CD4-positive, alpha-beta T cell (primary cell): ENCODE measurements at regions not wholly inside any gene's neighbourhood (a gene's known extent, or its start where the extent isn't known, plus 50 kb on each side); places are given as distances from the start of the nearest gene placed in this dataset.

ENCODE experiments used
- ATAC-seq: fragments of 200-7000 bp; cut with Tn5 transposase; one replicate; pipeline ENCODE4 v1.10.0; 2022; ENCODE audit warnings: mild to moderate bottlenecking; ENCODE audit not compliant: poor library complexity
- CTCF ChIA-PET: fragments of 350-600 bp; sonication (Branson Sonifier 250); formaldehyde crosslinking; loops from one replicate; lab custom pipeline; 2021; ENCODE audit warnings: antibody characterized with exemption, inconsistent platforms; lab: Charles Lee
- POLR2A ChIA-PET: fragments of 350-600 bp; sonication (Branson Sonifier 250); formaldehyde crosslinking; loops from one replicate; lab custom pipeline; 2021; ENCODE audit warnings: antibody characterized with exemption, inconsistent platforms; lab: Charles Lee
- DNase-seq, 14 experiments: peaks; one replicate each; pipeline ENCODE4 v3.0.0-alpha.2; 2013 to 2020; ENCODE audit warnings: mixed read lengths in 2 of 14
- H3K27ac ChIP-seq, 2 donors: one replicate each; pipeline versions ENCODE4 v1.5.1 to v1.7.0; 2013; ENCODE audit warnings: low read length in 2 of 2, low read depth in 1 of 2, mild to moderate bottlenecking in 1 of 2
- H3K27me3 ChIP-seq, 2 experiments: 1 replicate in 1 of 2; 2 replicates in 1 of 2; pipeline versions ENCODE4 v1.6.1 to v1.7.0; 2013; ENCODE audit warnings: low read length in 2 of 2, control low read depth in 1 of 2, mild to moderate bottlenecking in 1 of 2, moderate library complexity in 1 of 2; ENCODE audit not compliant: insufficient read depth in 2 of 2, control insufficient read depth in 1 of 2
- H3K36me3 ChIP-seq: one replicate; pipeline ENCODE4 v1.6.1; 2013; ENCODE audit warnings: low read length, control low read depth; ENCODE audit not compliant: insufficient read depth
- H3K4me1 ChIP-seq: one replicate; pipeline ENCODE4 v1.6.1; 2013; ENCODE audit warnings: low read length, control low read depth; ENCODE audit not compliant: insufficient read depth
- H3K4me3 ChIP-seq: one replicate; pipeline ENCODE4 v1.5.1; 2013; ENCODE audit warnings: mild to moderate bottlenecking, low read length, moderate library complexity
- H3K9me3 ChIP-seq, 2 experiments: 1 replicate in 1 of 2; 2 replicates in 1 of 2; pipeline versions ENCODE4 v1.6.1 to v1.7.0; 2013; ENCODE audit warnings: low read length in 2 of 2, mild to moderate bottlenecking in 2 of 2, control low read depth in 1 of 2, moderate library complexity in 1 of 2; ENCODE audit not compliant: control insufficient read depth in 1 of 2, insufficient read depth in 1 of 2
- H3K27ac Mint-ChIP-seq: one replicate; pipeline ENCODE4 v1.8.0; 2020; ENCODE audit warnings: mixed read lengths
- H3K27me3 Mint-ChIP-seq: one replicate; pipeline ENCODE4 v1.8.0; 2021; ENCODE audit warnings: mixed read lengths
- H3K36me3 Mint-ChIP-seq: one replicate; pipeline ENCODE4 v1.8.0; 2021; ENCODE audit warnings: low read depth, mixed read lengths
- H3K4me1 Mint-ChIP-seq: one replicate; pipeline ENCODE4 v1.8.0; 2021; ENCODE audit warnings: low read depth, mixed read lengths
- H3K4me3 Mint-ChIP-seq: one replicate; pipeline ENCODE4 v1.8.0; 2020; ENCODE audit warnings: mild to moderate bottlenecking, mixed read lengths
- H3K9me3 Mint-ChIP-seq: one replicate; pipeline ENCODE4 v1.8.0; 2020; ENCODE audit warnings: mixed read lengths
- intact Hi-C, 2 experiments: fragments of 100-400 bp; cut with DNase I in 1 of 2; cut with micrococcal nuclease in 1 of 2; formaldehyde crosslinking; loops; one replicate each; pipeline versions ENCODE4 v1.15.1 to v1.9.0; 2023 to 2025; cut with DNase I, micrococcal nuclease
- TF ChIP-seq, protein P1 (sequence below): fragments of 200-600 bp; IDR thresholded peaks from one replicate; pipeline ENCODE4 v1.8.0; 2022; ENCODE audit warnings: antibody characterized with exemption, mild to moderate bottlenecking

DNA sequence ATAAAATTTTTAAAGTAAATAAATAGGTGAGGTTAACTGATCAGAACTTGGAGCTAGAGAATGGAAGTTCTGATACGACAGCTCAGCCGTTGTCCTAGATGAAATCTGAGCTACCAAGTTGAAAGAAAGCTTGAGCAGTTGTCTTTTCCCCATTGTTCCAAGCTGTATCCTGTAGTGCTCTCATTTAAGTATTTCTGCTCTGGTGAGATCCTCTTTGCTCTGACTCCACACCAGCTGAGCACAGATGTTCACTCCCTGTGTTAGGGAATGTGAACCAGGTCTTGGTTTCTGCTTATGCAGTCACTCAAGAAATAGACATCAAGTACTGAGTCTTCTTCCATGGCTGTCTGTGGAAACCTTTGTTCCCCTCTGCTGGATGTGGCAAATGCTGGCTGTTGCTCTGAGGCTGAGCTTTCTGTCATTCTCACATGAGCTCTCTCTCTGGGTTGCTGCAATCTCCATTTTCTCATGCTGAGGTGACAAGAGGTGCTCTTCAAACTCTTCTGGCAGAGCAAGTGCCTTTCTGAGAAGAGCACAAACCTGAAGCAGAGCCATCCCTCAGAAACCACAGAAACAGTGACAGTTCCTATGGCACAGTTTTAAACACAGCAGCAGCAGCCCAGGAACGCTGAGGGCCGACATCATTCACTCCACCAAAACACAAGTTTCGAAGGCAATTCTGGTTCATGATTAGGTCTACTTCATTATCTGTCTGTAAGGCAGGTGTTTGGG, 194.1 kb downstream of the SP3 start:
- intact Hi-C loops, result no loop called here
- Mint-ChIP-seq H3K27ac (no peak overlapping the region), H3K27me3 (peaks cover 32% of the 10 kb centered on the region), H3K4me3 (no peak overlapping the region), H3K9me3 (no peaks in the 10 kb centered on the region), H3K4me1 (no peaks in the 10 kb centered on the region), H3K36me3 (no peaks in the 10 kb centered on the region)
- TF ChIP-seq, protein P1, sequence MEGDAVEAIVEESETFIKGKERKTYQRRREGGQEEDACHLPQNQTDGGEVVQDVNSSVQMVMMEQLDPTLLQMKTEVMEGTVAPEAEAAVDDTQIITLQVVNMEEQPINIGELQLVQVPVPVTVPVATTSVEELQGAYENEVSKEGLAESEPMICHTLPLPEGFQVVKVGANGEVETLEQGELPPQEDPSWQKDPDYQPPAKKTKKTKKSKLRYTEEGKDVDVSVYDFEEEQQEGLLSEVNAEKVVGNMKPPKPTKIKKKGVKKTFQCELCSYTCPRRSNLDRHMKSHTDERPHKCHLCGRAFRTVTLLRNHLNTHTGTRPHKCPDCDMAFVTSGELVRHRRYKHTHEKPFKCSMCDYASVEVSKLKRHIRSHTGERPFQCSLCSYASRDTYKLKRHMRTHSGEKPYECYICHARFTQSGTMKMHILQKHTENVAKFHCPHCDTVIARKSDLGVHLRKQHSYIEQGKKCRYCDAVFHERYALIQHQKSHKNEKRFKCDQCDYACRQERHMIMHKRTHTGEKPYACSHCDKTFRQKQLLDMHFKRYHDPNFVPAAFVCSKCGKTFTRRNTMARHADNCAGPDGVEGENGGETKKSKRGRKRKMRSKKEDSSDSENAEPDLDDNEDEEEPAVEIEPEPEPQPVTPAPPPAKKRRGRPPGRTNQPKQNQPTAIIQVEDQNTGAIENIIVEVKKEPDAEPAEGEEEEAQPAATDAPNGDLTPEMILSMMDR, result no peak
- ATAC-seq (no peak), DNase-seq (no peak)
- Histone ChIP-seq H3K4me1 (no peaks in the 10 kb centered on the region), H3K9me3 (no peaks in the 10 kb centered on the region), H3K36me3 (no peaks in the 10 kb centered on the region), H3K27ac (no peak overlapping the region), H3K4me3 (no peak overlapping the region), H3K27me3 (peaks cover 0 to 4% of the 10 kb centered on the region in 2 experiments)
- ChIA-PET POLR2A (interaction anchor here (0.5 kb wide), 1 partner anchor 58 kb away, joined by 3 read pairs; no protein-coding TSS in a partner anchor), CTCF (no interaction called here)

DNA sequence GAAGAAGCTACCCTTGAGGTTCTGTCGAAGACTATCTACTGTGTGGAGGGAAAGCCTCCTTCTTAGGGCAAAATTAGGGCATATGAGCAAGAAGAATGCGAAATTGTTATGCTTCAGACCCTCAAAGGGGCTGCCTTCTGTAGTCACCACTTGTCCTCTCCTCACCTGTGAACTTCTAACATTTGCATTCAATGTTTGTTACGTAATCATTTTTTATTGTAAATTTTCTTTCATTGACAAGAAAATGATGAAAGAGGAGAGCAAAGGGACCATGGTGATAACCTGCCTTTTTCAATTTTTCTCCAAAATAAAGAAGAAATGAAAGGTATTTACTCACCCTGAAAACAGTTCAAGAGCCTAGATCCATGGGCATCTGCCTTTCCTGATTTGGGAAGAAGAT, 193.0 kb downstream of the SP3 start:
- ATAC-seq (no peak), DNase-seq (no peak)
- no peaks in the 10 kb centered on the region for H3K9me3 Mint-ChIP-seq
- CTCF ChIA-PET, result no interaction called here
- H3K27me3 Mint-ChIP-seq, result peaks cover 24% of the 10 kb centered on the region
- no peak overlapping the region for H3K27ac ChIP-seq
- H3K36me3 Mint-ChIP-seq, result no peaks in the 10 kb centered on the region
- no peaks in the 10 kb centered on the region for H3K4me1 ChIP-seq
- TF ChIP-seq, protein P1, result no peak
- POLR2A ChIA-PET, result no interaction called here
- H3K9me3 ChIP-seq, result no peaks in the 10 kb centered on the region
- H3K36me3 ChIP-seq, result no peaks in the 10 kb centered on the region
- H3K27me3 ChIP-seq, result peaks cover 0 to 4% of the 10 kb centered on the region in 2 experiments
- H3K27ac Mint-ChIP-seq, result no peak overlapping the region
- no peak overlapping the region for H3K4me3 Mint-ChIP-seq
- H3K4me1 Mint-ChIP-seq, result no peaks in the 10 kb centered on the region
- H3K4me3 ChIP-seq, result no peak overlapping the region
- intact Hi-C loops, result no loop called here

DNA sequence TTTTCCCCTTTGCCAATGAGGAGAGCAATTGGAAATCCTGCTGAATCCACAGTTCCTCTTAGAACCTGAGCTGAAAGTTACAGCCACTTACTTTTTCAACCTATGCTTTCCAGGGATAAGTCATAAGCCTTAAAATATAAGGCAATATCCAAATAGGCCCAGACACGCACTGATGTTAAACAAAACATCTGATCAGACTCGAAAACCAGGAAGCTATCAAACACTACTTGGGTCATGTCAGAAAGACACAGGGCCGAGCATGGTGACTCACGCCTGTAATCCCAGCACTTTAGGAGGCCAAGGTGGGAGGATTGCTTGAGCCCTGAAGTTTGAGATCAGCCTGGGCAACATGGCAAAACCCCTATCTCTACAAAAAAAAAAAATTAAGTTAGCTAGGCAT, 192.1 kb downstream of the SP3 start:
- H3K27ac Mint-ChIP-seq, result no peak overlapping the region
- intact Hi-C loops, result no loop called here
- peaks cover 0 to 4% of the 10 kb centered on the region in 2 experiments for H3K27me3 ChIP-seq
- no peaks in the 10 kb centered on the region for H3K4me1 Mint-ChIP-seq
- H3K4me3 ChIP-seq, result no peak overlapping the region
- H3K4me1 ChIP-seq, result no peaks in the 10 kb centered on the region
- ChIA-PET POLR2A (no interaction called here), CTCF (no interaction called here)
- TF ChIP-seq, protein P1, result no peak
- DNase-seq (no peak), ATAC-seq (no peak)
- no peaks in the 10 kb centered on the region for H3K36me3 ChIP-seq
- H3K27ac ChIP-seq, result no peak overlapping the region
- H3K4me3 Mint-ChIP-seq, result no peak overlapping the region
- H3K9me3 Mint-ChIP-seq, result no peaks in the 10 kb centered on the region
- H3K36me3 Mint-ChIP-seq, result no peaks in the 10 kb centered on the region
- H3K27me3 Mint-ChIP-seq, result peaks cover 19% of the 10 kb centered on the region
- H3K9me3 ChIP-seq, result no peaks in the 10 kb centered on the region
